Stomach (tissue), 8 donors: ENCODE measurements at regions not wholly inside any gene's neighbourhood (a gene's known extent, or its start where the extent isn't known, plus 50 kb on each side); places are given as distances from the start of the nearest gene placed in this dataset.

Experiments used
- DNase-seq, 2 donors: peaks; one replicate each; pipeline versions ENCODE4 v3.0.0 to v3.0.0-alpha.2; 2013 to 2019
- H3K27ac ChIP-seq, 5 donors: fragments of 200-600 bp in 4 of 5; sonication (generic) in 4 of 5; one replicate each; pipeline ENCODE4 v1.5.1; 2013 to 2019; ENCODE audit warnings: mild to moderate bottlenecking in 1 of 5, moderate library complexity in 1 of 5
- H3K27me3 ChIP-seq, 3 donors: fragments of 200-600 bp; sonication (generic); one replicate each; pipeline ENCODE4 v1.5.1; 2017 to 2019; ENCODE audit warnings: mixed run types in 1 of 3
- H3K36me3 ChIP-seq, 4 donors: fragments of 200-600 bp; sonication (generic); 1 replicate in 3 of 4; 2 replicates in 1 of 4; pipeline ENCODE4 v1.5.1; 2016 to 2019
- H3K4me1 ChIP-seq, 4 donors: fragments of 200-600 bp; sonication (generic); one replicate each; pipeline ENCODE4 v1.5.1; 2016 to 2019
- H3K4me3 ChIP-seq, 4 donors: fragments of 200-600 bp; sonication (generic) in 3 of 4; one replicate each; pipeline ENCODE4 v1.5.1; 2016 to 2019; ENCODE audit warnings: mild to moderate bottlenecking in 1 of 4
- H3K9me3 ChIP-seq, 4 donors: fragments of 200-600 bp; sonication (generic); one replicate each; pipeline ENCODE4 v1.5.1; 2016 to 2019
- EP300 ChIP-seq: sonication (generic); formaldehyde crosslinking; IDR thresholded peaks from one replicate; pipeline ENCODE4 v1.6.1; 2017; ENCODE audit warnings: antibody characterized with exemption
- POLR2A ChIP-seq, 4 donors: fragments of 450-650 bp; IDR thresholded peaks; one replicate each; pipeline ENCODE4 v1.6.1; 2016; ENCODE audit warnings: antibody characterized with exemption in 4 of 4, control low read depth in 2 of 4, mild to moderate bottlenecking in 1 of 4, moderate library complexity in 1 of 4
- POLR2AphosphoS5 ChIP-seq, 3 donors: sonication (generic); formaldehyde crosslinking; IDR thresholded peaks; one replicate each; pipeline ENCODE4 v1.6.1; 2016; ENCODE audit warnings: antibody characterized with exemption in 3 of 3
- WGBS, 5 donors: extraction: QIAGEN DNeasy Blood & Tissue Kit in 3 of 5; methylation state at CpG; one replicate each; pipeline versions ENCODE4 v1.1.5 to v1.1.7; 2013 to 2018; 5-methylcytosine and 5-hydroxymethylcytosine counted together
- intact Hi-C: fragments of 100-400 bp; cut with DNase I; formaldehyde crosslinking; loops from one replicate; pipeline ENCODE4 v1.15.1; 2023; ENCODE audit warnings: low total_unique reads
- TF ChIP-seq, protein P1 (sequence below), 7 experiments: fragments of 450-650 bp in 4 of 7; fragments of 200-600 bp in 3 of 7; sonication (generic) in 3 of 7; IDR thresholded peaks; one replicate each; pipeline ENCODE4 v1.5.1; 2016 to 2019; ENCODE audit warnings: antibody characterized with exemption in 7 of 7, control low read depth in 2 of 7, mild to moderate bottlenecking in 1 of 7
- donor health status: healthy with polysubstance abuse.
- donor health status: Bipolar disorder and iron deficiency.
- donor health status: healthy.

DNA sequence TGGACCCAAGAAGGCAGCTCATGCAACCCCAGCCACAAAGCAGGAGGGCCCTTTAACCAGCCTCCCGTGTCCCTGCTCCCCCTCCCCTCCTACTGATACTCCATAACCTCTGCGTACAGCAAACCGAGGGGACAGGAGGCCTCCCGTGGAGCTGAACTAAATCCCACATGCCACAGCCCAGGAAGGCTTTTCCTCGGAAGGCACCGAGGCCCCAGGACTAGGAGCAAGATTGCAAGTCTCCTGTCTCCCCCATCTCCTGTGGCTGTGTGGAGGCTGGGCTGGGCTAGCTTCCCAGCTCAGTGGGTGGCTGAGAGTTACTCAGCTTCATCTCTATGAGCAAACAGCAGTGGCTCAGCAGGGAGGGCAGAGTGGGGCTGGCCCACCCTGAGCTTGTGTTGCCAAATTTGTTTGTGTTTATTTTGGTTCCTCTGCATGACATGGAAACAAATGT lies 62.7 kb upstream of the NECTIN1 start:
- no peaks in the 10 kb centered on the region for H3K9me3 ChIP-seq
- peak in 1 of 2 donors; percentile 53 for DNase-seq
- WGBS, 5 donors = 36 to 54% (median 44%) methylated on average over 3 to 6 of the region's 6 CpGs
- H3K4me1 ChIP-seq = no peaks in the 10 kb centered on the region
- no peaks in the 10 kb centered on the region for H3K36me3 ChIP-seq
- intact Hi-C loops = no loop called here
- peaks cover 0 to 17% (median 0%) of the 10 kb centered on the region in 3 donors for H3K27me3 ChIP-seq
- no peak overlapping the region for H3K27ac ChIP-seq
- no peak overlapping the region for H3K4me3 ChIP-seq
- TF ChIP-seq POLR2AphosphoS5 (IDR thresholded peaks at IDR 0.05) (no peak), POLR2A (IDR thresholded peaks at IDR 0.05) (no peak), EP300 (no peak)
- TF ChIP-seq, protein P1, sequence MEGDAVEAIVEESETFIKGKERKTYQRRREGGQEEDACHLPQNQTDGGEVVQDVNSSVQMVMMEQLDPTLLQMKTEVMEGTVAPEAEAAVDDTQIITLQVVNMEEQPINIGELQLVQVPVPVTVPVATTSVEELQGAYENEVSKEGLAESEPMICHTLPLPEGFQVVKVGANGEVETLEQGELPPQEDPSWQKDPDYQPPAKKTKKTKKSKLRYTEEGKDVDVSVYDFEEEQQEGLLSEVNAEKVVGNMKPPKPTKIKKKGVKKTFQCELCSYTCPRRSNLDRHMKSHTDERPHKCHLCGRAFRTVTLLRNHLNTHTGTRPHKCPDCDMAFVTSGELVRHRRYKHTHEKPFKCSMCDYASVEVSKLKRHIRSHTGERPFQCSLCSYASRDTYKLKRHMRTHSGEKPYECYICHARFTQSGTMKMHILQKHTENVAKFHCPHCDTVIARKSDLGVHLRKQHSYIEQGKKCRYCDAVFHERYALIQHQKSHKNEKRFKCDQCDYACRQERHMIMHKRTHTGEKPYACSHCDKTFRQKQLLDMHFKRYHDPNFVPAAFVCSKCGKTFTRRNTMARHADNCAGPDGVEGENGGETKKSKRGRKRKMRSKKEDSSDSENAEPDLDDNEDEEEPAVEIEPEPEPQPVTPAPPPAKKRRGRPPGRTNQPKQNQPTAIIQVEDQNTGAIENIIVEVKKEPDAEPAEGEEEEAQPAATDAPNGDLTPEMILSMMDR (IDR thresholded peaks at IDR 0.05) = no peak

DNA sequence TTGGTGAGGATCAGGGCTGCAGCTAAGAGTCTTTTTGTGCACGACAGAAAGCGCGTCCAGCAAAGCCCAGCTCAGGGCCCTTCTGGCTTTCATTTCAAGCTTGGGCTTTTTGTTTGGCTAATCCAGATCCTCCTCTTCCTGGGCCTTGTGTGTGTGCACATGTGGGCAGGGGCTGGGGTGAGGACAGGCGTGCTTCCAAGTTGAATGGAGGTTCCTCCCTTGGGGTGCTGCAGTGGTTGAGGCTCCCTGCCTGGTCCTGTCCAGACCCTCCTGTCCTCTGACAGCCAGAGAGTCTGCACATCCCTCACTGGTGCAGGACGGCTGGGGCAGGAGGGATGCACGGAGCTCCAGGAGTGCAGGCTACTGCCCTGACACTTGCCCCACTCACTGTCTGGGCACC lies 62.0 kb upstream of the NECTIN1 start:
- no peak for DNase-seq
- H3K9me3 ChIP-seq = no peaks in the 10 kb centered on the region
- no peaks in the 10 kb centered on the region for H3K36me3 ChIP-seq
- peaks cover 0 to 17% (median 0%) of the 10 kb centered on the region in 3 donors for H3K27me3 ChIP-seq
- H3K27ac ChIP-seq = no peak overlapping the region
- 56 to 66% (median 63%) methylated on average over 5 to 6 of the region's 6 CpGs for WGBS, 5 donors
- no peak overlapping the region for H3K4me3 ChIP-seq
- no peaks in the 10 kb centered on the region for H3K4me1 ChIP-seq
- intact Hi-C loops = no loop called here
- TF ChIP-seq EP300 (no peak), POLR2A (IDR thresholded peaks at IDR 0.05) (no peak), POLR2AphosphoS5 (IDR thresholded peaks at IDR 0.05) (no peak)
- TF ChIP-seq, protein P1 (IDR thresholded peaks at IDR 0.05) = no peak

DNA sequence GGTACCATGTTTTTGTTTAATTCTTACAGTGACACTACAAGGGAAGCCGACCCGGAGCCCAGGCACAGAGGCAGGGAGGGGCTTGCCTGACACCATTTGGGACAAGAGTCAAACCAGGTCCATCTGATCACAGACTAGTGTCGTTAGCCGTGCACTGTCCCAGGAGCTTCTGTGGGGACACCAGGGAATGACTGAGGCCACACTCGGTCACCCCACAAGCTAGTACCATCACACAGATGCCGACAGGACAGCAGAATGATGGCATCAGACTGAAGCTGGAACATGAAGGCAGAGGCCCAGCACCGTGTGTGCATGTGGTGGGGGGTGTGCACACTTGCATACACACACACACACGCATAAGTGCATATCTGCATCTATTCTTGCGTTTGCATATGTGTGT lies 61.5 kb upstream of the NECTIN1 start:
- no peak overlapping the region for H3K4me3 ChIP-seq
- DNase-seq = no peak
- TF ChIP-seq, protein P1 (IDR thresholded peaks at IDR 0.05) = no peak
- TF ChIP-seq POLR2A (IDR thresholded peaks at IDR 0.05) (no peak), EP300 (no peak), POLR2AphosphoS5 (IDR thresholded peaks at IDR 0.05) (no peak)
- H3K9me3 ChIP-seq = no peaks in the 10 kb centered on the region
- no peaks in the 10 kb centered on the region for H3K4me1 ChIP-seq
- H3K36me3 ChIP-seq = no peaks in the 10 kb centered on the region
- intact Hi-C loops = no loop called here
- H3K27ac ChIP-seq = no peak overlapping the region
- peaks cover 0 to 17% (median 0%) of the 10 kb centered on the region in 3 donors for H3K27me3 ChIP-seq
- 76 to 79% (median 77%) methylated on average over 9 of the region's 9 CpGs for WGBS, 5 donors

DNA sequence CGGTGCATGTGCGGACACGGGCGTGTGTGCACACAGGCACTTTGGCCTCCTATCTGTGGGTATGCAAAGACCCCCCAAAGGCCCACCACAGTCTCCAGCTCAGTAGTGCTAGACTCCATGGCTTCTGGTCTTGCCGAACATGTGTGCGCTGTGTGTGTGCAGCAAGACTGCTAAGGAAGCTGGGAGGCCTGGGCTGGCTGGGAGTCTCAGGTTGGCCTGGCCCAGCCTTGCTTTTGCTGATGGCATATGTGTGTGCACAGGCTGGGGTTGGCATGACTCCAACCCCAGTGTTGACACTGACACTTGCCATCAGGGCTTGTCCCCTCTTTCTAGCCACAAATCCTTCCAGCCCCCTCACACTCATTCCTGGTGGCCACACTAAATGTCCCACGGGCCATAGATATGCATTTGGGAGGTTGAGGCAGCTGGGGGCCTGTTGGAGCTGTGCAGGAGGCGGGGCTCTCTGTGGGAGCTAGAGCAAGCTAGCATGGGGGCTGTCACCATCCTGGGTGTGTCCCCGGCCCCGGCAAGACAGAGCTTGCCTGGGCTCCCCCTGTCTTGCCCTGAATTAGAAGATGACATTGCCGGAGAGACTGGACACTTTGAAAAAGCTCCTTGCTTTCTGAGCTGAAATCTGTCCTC lies 60.9 kb upstream of the NECTIN1 start:
- DNase-seq = no peak
- Histone ChIP-seq H3K9me3 (no peaks in the 10 kb centered on the region), H3K4me3 (no peak overlapping the region), H3K4me1 (no peaks in the 10 kb centered on the region), H3K27me3 (peaks cover 0 to 16% (median 0%) of the 10 kb centered on the region in 3 donors), H3K27ac (no peak overlapping the region), H3K36me3 (no peaks in the 10 kb centered on the region)
- WGBS, 5 donors = 82 to 96% (median 83%) methylated on average over 7 to 11 of the region's 11 CpGs
- intact Hi-C loops = no loop called here
- TF ChIP-seq EP300 = no peak
- no peak for TF ChIP-seq POLR2AphosphoS5 (IDR thresholded peaks at IDR 0.05)
- TF ChIP-seq POLR2A (IDR thresholded peaks at IDR 0.05) = no peak
- TF ChIP-seq, protein P1 (IDR thresholded peaks at IDR 0.05) = no peak
